ENCODE measurements at regions not wholly inside any gene's neighbourhood (a gene's known extent, or its start where the extent isn't known, plus 50 kb on each side); places are given as distances from the start of the nearest gene placed in this dataset.

DNA sequence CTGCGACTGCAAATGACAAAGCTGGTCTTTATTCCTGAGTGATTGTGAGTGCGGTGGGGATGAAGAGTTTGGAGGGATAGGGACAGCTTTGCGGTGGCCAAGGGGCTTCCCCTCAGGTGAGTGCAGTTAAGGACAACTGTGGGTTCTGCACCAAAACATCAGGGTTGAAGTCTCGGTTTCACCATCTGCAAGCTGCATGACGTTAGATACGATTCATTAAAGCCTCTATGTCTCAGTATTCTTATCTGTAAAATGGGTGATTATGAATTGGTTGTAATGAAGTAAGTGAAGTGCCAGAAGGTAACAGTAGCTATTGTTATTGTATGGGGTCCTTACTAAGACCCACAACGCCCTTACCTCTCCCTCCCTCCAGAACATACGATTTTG lies 226.8 kb upstream of the DAPK1 start (continued):
- 0 out of 2 replicates have a peak, but pooled peaks have one; percentile 55 for TF ChIP-seq KDM1A (IDR thresholded peaks at IDR 0.05; ENCODE audit: borderline replicate concordance, low read length)
